Trophoblast cell (in vitro differentiated cells and primary cell): ENCODE measurements at regions not wholly inside any gene's neighbourhood (a gene's known extent, or its start where the extent isn't known, plus 50 kb on each side); places are given as distances from the start of the nearest gene placed in this dataset.

Experiments
- DNase-seq, 2 donors: peaks; one replicate each; pipeline ENCODE4 v3.0.0-alpha.2; 2016
- H2AFZ ChIP-seq: 2 replicates; pipeline ENCODE4 v1.6.1; 2013; ENCODE audit warnings: low read length, moderate library complexity, mild to moderate bottlenecking; ENCODE audit not compliant: insufficient read depth, poor library complexity
- H2AK5ac ChIP-seq: 2 replicates; pipeline ENCODE4 v1.6.1; 2013; ENCODE audit warnings: mild to moderate bottlenecking, low read length
- H2BK120ac ChIP-seq: 2 replicates; pipeline ENCODE4 v1.6.1; 2013; ENCODE audit warnings: low read length, mild to moderate bottlenecking, moderate library complexity; ENCODE audit not compliant: insufficient read depth, poor library complexity
- H2BK12ac ChIP-seq: 2 replicates; pipeline ENCODE4 v1.6.1; 2013; ENCODE audit warnings: mild to moderate bottlenecking, low read length, moderate library complexity
- H2BK5ac ChIP-seq: 2 replicates; pipeline ENCODE4 v1.6.1; 2013; ENCODE audit warnings: low read length, low read depth, moderate library complexity, mild to moderate bottlenecking; ENCODE audit not compliant: poor library complexity
- H3K14ac ChIP-seq: 2 replicates; pipeline ENCODE4 v1.6.1; 2013; ENCODE audit warnings: mild to moderate bottlenecking, low read length
- H3K18ac ChIP-seq: 2 replicates; pipeline ENCODE4 v1.6.1; 2013; ENCODE audit warnings: mild to moderate bottlenecking, low read length
- H3K23ac ChIP-seq: 2 replicates; pipeline ENCODE4 v1.6.1; 2013; ENCODE audit warnings: low read length
- H3K27ac ChIP-seq: 2 replicates; pipeline ENCODE4 v1.5.1; 2013; ENCODE audit warnings: low read depth, mild to moderate bottlenecking, inconsistent platforms, low read length, moderate library complexity
- H3K27me3 ChIP-seq: 2 replicates; pipeline ENCODE4 v1.6.1; 2013; ENCODE audit warnings: inconsistent platforms, mild to moderate bottlenecking, low read length, moderate library complexity; ENCODE audit not compliant: insufficient read depth
- H3K36me3 ChIP-seq, 2 experiments: 1 replicate in 1 of 2; 2 replicates in 1 of 2; pipeline ENCODE4 v1.6.1; 2013; ENCODE audit warnings: low read length in 2 of 2, mild to moderate bottlenecking in 2 of 2, moderate library complexity in 1 of 2; ENCODE audit not compliant: insufficient read depth in 2 of 2, control insufficient read depth in 1 of 2
- H3K4ac ChIP-seq: 2 replicates; pipeline ENCODE4 v1.6.1; 2013; ENCODE audit warnings: low read depth, mild to moderate bottlenecking, low read length, moderate library complexity
- H3K4me1 ChIP-seq, 2 experiments: 1 replicate in 1 of 2; 2 replicates in 1 of 2; pipeline ENCODE4 v1.6.1; 2013; ENCODE audit warnings: low read length in 2 of 2, mild to moderate bottlenecking in 2 of 2, moderate library complexity in 1 of 2; ENCODE audit not compliant: insufficient read depth in 2 of 2, control insufficient read depth in 1 of 2
- H3K4me2 ChIP-seq: 2 replicates; pipeline ENCODE4 v1.6.1; 2013; ENCODE audit warnings: inconsistent platforms, mild to moderate bottlenecking, low read length, moderate library complexity
- H3K4me3 ChIP-seq: 2 replicates; pipeline ENCODE4 v1.5.1; 2013; ENCODE audit warnings: mild to moderate bottlenecking, low read depth, low read length, inconsistent platforms
- H3K79me1 ChIP-seq: one replicate; pipeline ENCODE4 v1.6.1; 2013; ENCODE audit warnings: low read length
- H3K79me2 ChIP-seq: 2 replicates; pipeline ENCODE4 v1.6.1; 2013; ENCODE audit warnings: low read length, mild to moderate bottlenecking; ENCODE audit not compliant: control insufficient read depth, insufficient read depth, poor library complexity
- H3K9ac ChIP-seq: 2 replicates; pipeline ENCODE4 v1.6.1; 2013; ENCODE audit warnings: mild to moderate bottlenecking, low read length
- H3K9me3 ChIP-seq: 2 replicates; pipeline ENCODE4 v1.6.1; 2013; ENCODE audit warnings: low read depth, mild to moderate bottlenecking, control low read depth, inconsistent platforms, low read length; ENCODE audit not compliant: insufficient read depth
- H4K12ac ChIP-seq: 2 replicates; pipeline ENCODE4 v1.6.1; 2013; ENCODE audit warnings: low read depth, mild to moderate bottlenecking, low read length, moderate library complexity
- H4K8ac ChIP-seq: 2 replicates; pipeline ENCODE4 v1.6.1; 2013; ENCODE audit warnings: low read depth, mild to moderate bottlenecking, low read length, moderate library complexity
- H4K91ac ChIP-seq: one replicate; pipeline ENCODE4 v1.6.1; 2013; ENCODE audit warnings: low read depth, mild to moderate bottlenecking, low read length, moderate library complexity
- WGBS: extraction: QIAGEN DNeasy Blood & Tissue Kit; methylation state at CpG from one replicate; pipeline ENCODE4 v1.1.7; 2013; ENCODE audit warnings: missing lambda C conversion rate; ENCODE audit not compliant: insufficient read length, insufficient coverage; ENCODE audit errors: extremely low coverage; 5-methylcytosine and 5-hydroxymethylcytosine counted together

DNA sequence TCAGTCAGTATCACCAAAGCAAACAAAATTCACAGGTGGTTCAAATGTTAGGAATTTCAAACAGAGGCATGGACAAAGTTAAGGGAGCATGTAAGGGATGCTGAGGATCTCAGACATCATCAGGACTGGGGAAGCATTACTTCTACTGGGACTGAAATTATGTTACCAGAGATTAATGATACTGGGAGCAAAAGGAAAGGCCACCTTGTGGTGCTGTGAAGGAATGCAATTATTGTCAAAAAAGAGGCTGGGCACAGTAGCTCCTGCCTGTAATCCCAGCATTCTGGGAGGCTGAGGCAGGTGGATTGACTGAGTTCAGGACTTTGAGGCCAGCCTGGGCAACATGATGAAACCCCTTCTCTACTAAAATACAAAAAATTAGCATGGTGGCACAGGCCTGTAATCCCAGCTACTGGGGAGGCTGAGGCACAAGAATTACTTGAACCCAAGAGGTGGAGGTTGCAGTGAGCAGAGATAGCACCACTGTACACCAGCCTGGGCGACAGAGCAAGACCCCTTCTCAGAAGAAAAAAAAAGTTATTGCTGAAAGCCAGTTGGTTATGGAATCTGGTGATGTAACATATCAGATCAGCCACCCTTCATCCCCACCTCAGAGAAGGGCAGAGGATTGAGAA lies 954.3 kb downstream of the PCDH7 start:
- Histone ChIP-seq H4K8ac (no peak overlapping the region), H3K79me1 (no peaks in the 10 kb centered on the region), H3K18ac (no peak overlapping the region), H2BK120ac (no peak overlapping the region), H3K4me3 (no peak overlapping the region), H3K27me3 (no peaks in the 10 kb centered on the region), H3K4me2 (no peak overlapping the region), H3K79me2 (no peaks in the 10 kb centered on the region), H3K23ac (no peak overlapping the region), H3K9me3 (no peaks in the 10 kb centered on the region), H4K12ac (no peak overlapping the region), H2BK5ac (no peak overlapping the region), H2AFZ (no peak overlapping the region), H4K91ac (no peak overlapping the region), H2AK5ac (no peak overlapping the region), H3K9ac (no peak overlapping the region), H2BK12ac (no peak overlapping the region), H3K4ac (no peak overlapping the region), H3K27ac (no peak overlapping the region), H3K14ac (no peak overlapping the region), H3K36me3 (no peaks in the 10 kb centered on the region), H3K4me1 (no peaks in the 10 kb centered on the region)
- no CpG with 5 or more reads among the region's 1 CpG for WGBS
- DNase-seq: peak; percentile 1 to 20

GRCh38 chr4:31678356-31678755 lies 958.2 kb downstream of the PCDH7 start:
- WGBS: no CpG with 5 or more reads among the region's 1 CpG
- H3K27me3 ChIP-seq: no peaks in the 10 kb centered on the region
- DNase-seq: no peak

DNA sequence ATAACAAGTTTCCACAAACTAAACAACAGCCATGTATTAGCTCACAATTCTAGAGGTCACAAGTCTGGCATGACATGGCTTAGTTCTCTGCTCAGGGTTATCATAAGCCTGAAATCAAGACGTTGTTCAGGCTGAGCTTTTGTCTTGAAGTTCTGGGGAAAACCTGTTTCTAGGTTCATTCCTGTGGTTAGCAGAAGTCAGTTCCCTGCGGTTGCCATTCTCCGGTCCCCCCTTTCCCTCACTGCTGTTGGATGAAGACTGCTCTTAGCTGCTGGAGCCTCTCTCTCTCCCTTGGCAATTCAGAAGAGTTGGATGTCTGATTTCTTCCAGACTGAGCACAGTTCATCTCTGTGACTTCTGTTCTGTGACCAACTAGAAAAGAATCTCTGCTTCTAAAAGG lies 962.6 kb downstream of the PCDH7 start:
- Histone ChIP-seq H3K4me1 (peaks cover 0 to 4% of the 10 kb centered on the region in 2 experiments), H3K27ac (no peak overlapping the region), H3K4ac (no peak overlapping the region), H2AK5ac (no peak overlapping the region), H3K23ac (no peak overlapping the region), H2BK5ac (no peak overlapping the region), H3K14ac (no peak overlapping the region), H3K4me2 (no peak overlapping the region), H3K18ac (no peak overlapping the region), H4K12ac (no peak overlapping the region), H4K91ac (no peak overlapping the region), H3K4me3 (no peak overlapping the region), H2BK12ac (no peak overlapping the region), H3K9me3 (no peaks in the 10 kb centered on the region), H3K36me3 (no peaks in the 10 kb centered on the region), H3K27me3 (no peaks in the 10 kb centered on the region), H3K9ac (no peak overlapping the region), H4K8ac (no peak overlapping the region), H2BK120ac (no peak overlapping the region), H2AFZ (no peak overlapping the region), H3K79me1 (no peaks in the 10 kb centered on the region), H3K79me2 (no peaks in the 10 kb centered on the region)
- no peak for DNase-seq
- WGBS: no CpG with 5 or more reads among the region's 3 CpGs

More at GRCh38 chr4:31678356-31678755, 958.2 kb downstream of the PCDH7 start:
- no peak overlapping the region for H4K8ac ChIP-seq
- H2BK5ac ChIP-seq: no peak overlapping the region
- peaks cover 0 to 4% of the 10 kb centered on the region in 2 experiments for H3K4me1 ChIP-seq
- no peaks in the 10 kb centered on the region for H3K9me3 ChIP-seq
- H3K23ac ChIP-seq: no peak overlapping the region
- H3K36me3 ChIP-seq: no peaks in the 10 kb centered on the region
- H3K79me1 ChIP-seq: no peaks in the 10 kb centered on the region
- H3K18ac ChIP-seq: no peak overlapping the region
- no peak overlapping the region for H4K12ac ChIP-seq
- no peak overlapping the region for H4K91ac ChIP-seq
- no peaks in the 10 kb centered on the region for H3K79me2 ChIP-seq
- H2BK12ac ChIP-seq: no peak overlapping the region
- H2BK120ac ChIP-seq: no peak overlapping the region
- no peak overlapping the region for H3K9ac ChIP-seq
- H2AFZ ChIP-seq: no peak overlapping the region
- no peak overlapping the region for H3K4me2 ChIP-seq
- no peak overlapping the region for H3K14ac ChIP-seq
- H3K27ac ChIP-seq: no peak overlapping the region
- no peak overlapping the region for H2AK5ac ChIP-seq
- no peak overlapping the region for H3K4ac ChIP-seq
- no peak overlapping the region for H3K4me3 ChIP-seq

DNA sequence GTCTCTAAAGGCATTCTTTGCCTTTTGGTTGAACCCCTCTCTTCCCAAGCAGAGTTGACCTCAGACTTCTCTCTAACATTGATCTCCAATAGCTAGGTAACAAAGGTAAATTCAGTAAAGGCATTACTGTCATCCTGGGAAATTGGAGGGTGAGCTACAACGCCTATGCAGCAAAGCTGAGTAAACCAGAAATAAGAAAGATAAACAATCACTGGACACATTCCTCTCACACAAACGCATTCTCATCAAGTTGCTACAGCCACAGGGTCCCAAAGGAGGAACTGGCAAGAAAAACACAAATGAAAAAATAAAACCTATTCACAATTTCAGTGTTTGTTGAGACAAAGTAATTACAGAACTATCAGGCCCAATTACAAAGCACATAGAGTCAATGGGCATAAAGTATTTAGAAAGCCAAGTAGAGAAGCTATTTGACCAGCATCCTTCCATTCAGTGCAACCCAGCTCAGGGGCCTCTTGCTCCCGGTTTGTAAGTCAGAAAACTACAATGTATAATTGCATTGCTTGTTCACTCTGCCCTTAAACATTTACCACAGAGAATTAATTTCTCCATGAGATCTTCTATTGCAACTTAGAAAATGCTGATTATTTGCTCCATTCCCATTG lies 967.7 kb downstream of the PCDH7 start:
- Histone ChIP-seq H3K9me3 (no peaks in the 10 kb centered on the region), H4K91ac (no peak overlapping the region), H2BK120ac (no peak overlapping the region), H2BK12ac (no peak overlapping the region), H3K27me3 (no peaks in the 10 kb centered on the region), H2AK5ac (no peak overlapping the region), H3K14ac (no peak overlapping the region), H4K12ac (no peak overlapping the region), H3K79me2 (no peaks in the 10 kb centered on the region), H3K4me2 (no peak overlapping the region), H3K79me1 (no peaks in the 10 kb centered on the region), H3K4me1 (peaks cover 0 to 1% of the 10 kb centered on the region in 2 experiments), H3K27ac (no peak overlapping the region), H2BK5ac (no peak overlapping the region), H3K18ac (no peak overlapping the region), H3K36me3 (no peaks in the 10 kb centered on the region), H3K23ac (no peak overlapping the region), H3K4ac (no peak overlapping the region), H3K4me3 (no peak overlapping the region), H4K8ac (no peak overlapping the region), H2AFZ (no peak overlapping the region), H3K9ac (no peak overlapping the region)
- DNase-seq: no peak
- no CpG with 5 or more reads among the region's 3 CpGs for WGBS
